ENCODE measurements at regions not wholly inside any gene's neighbourhood (a gene's known extent, or its start where the extent isn't known, plus 50 kb on each side); places are given as distances from the start of the nearest gene placed in this dataset.
A peak's percentile ranks its signal among the peaks of the same experiment; 100 is the strongest.

GRCh38 chr4:56200275-56200674 lies 187.0 kb downstream of the AASDH start:
- no peak for DNase-seq

- no peak for DNase-seq
These were observed 189.0 kb downstream of the AASDH start for GRCh38 chr4:56198265-56198664.

GRCh38 chr4:56197387-56197786 lies 189.9 kb downstream of the AASDH start:
- DNase-seq = no peak

GRCh38 chr4:56195025-56195424 lies 192.3 kb downstream of the AASDH start:
- no peak for DNase-seq

GRCh38 chr4:56191534-56191933 lies 195.8 kb downstream of the AASDH start:
- no peak for DNase-seq

GRCh38 chr4:56187688-56188087 lies 199.6 kb downstream of the AASDH start:
- DNase-seq = no peak

GRCh38 chr4:56186808-56187523 lies 200.3 kb downstream of the AASDH start:
- no peak for DNase-seq

GRCh38 chr4:56185901-56186300 lies 201.4 kb downstream of the AASDH start:
- no peak for DNase-seq

- no peak for DNase-seq
These were observed 203.1 kb downstream of the AASDH start for GRCh38 chr4:56184214-56184613.

- DNase-seq = no peak
These were observed 203.8 kb downstream of the AASDH start for GRCh38 chr4:56183344-56183959.

- no peak for DNase-seq
These were observed 204.9 kb downstream of the AASDH start for GRCh38 chr4:56182356-56182755.

- no peak for DNase-seq
These were observed 205.9 kb downstream of the AASDH start for GRCh38 chr4:56181140-56181953.

- no peak for DNase-seq
These were observed 218.2 kb downstream of the AASDH start for GRCh38 chr4:56169061-56169460.

- no peak for DNase-seq
These were observed 216.2 kb downstream of the CEP135 start for GRCh38 chr4:56164907-56165306.

GRCh38 chr4:56160636-56161035 lies 211.9 kb downstream of the CEP135 start:
- DNase-seq = no peak

- peak in 1 of 2 experiments; percentile 21 for DNase-seq
These were observed 209.7 kb downstream of the CEP135 start for GRCh38 chr4:56158483-56158882.

- DNase-seq = no peak
These were observed 207.4 kb downstream of the CEP135 start for GRCh38 chr4:56156141-56156540.

GRCh38 chr4:56155432-56155831 lies 206.7 kb downstream of the CEP135 start:
- DNase-seq = no peak

- DNase-seq = no peak
These were observed 200.8 kb downstream of the CEP135 start for GRCh38 chr4:56149591-56149990.

GRCh38 chr4:56148428-56148827 lies 199.7 kb downstream of the CEP135 start:
- no peak for DNase-seq

- no peak for DNase-seq
These were observed 198.6 kb downstream of the CEP135 start for GRCh38 chr4:56147371-56147770.

- DNase-seq = no peak
These were observed 198.2 kb downstream of the CEP135 start for GRCh38 chr4:56146956-56147355.

- no peak for DNase-seq
These were observed 193.3 kb downstream of the CEP135 start for GRCh38 chr4:56142088-56142487.
